ENCODE measurements at regions not wholly inside any gene's neighbourhood (a gene's known extent, or its start where the extent isn't known, plus 50 kb on each side); places are given as distances from the start of the nearest gene placed in this dataset.

- DNase-seq (ENCODE audit: low read depth) = no peak
- H3K4me3 ChIP-seq (ENCODE audit: low read length) = no peak overlapping the region
- TF ChIP-seq CTCF (IDR thresholded peaks at IDR 0.05; ENCODE audit: insufficient read depth, low read depth, low read length, missing control alignments) = no peak
Measured at GRCh38 chr3:105210141-105210540, 156.6 kb upstream of the ALCAM start.

GRCh38 chr3:105214590-105214989, 152.1 kb upstream of the ALCAM start:
- DNase-seq (ENCODE audit: low read depth) = peak; percentile 39

GRCh38 chr3:105222568-105223093, 144.1 kb upstream of the ALCAM start:
- H3K4me3 ChIP-seq (ENCODE audit: low read length) = no peak overlapping the region
- TF ChIP-seq CTCF (IDR thresholded peaks at IDR 0.05; ENCODE audit: insufficient read depth, low read depth, low read length, missing control alignments) = no peak
- DNase-seq (ENCODE audit: low read depth) = no peak

More at GRCh38 chr3:105214590-105214989, 152.1 kb upstream of the ALCAM start:
- no peak overlapping the region for H3K4me3 ChIP-seq (ENCODE audit: low read length)
- no peak for TF ChIP-seq CTCF (IDR thresholded peaks at IDR 0.05; ENCODE audit: insufficient read depth, low read depth, low read length, missing control alignments)

- no peak for TF ChIP-seq CTCF (IDR thresholded peaks at IDR 0.05; ENCODE audit: insufficient read depth, low read depth, low read length, missing control alignments)
- DNase-seq (ENCODE audit: low read depth) = no peak
- no peak overlapping the region for H3K4me3 ChIP-seq (ENCODE audit: low read length)
Measured at GRCh38 chr3:105223815-105224214, 142.9 kb upstream of the ALCAM start.

GRCh38 chr3:105228696-105229095, 138.0 kb upstream of the ALCAM start:
- H3K4me3 ChIP-seq (ENCODE audit: low read length) = no peak overlapping the region
- TF ChIP-seq CTCF (IDR thresholded peaks at IDR 0.05; ENCODE audit: insufficient read depth, low read depth, low read length, missing control alignments) = no peak
- peak; percentile 79 for DNase-seq (ENCODE audit: low read depth)

- no peak overlapping the region for H3K4me3 ChIP-seq (ENCODE audit: low read length)
- peak; percentile 23 for DNase-seq (ENCODE audit: low read depth)
- TF ChIP-seq CTCF (IDR thresholded peaks at IDR 0.05; ENCODE audit: insufficient read depth, low read depth, low read length, missing control alignments) = no peak
Measured at GRCh38 chr3:105232553-105232952, 134.2 kb upstream of the ALCAM start.

GRCh38 chr3:105233010-105233409, 133.7 kb upstream of the ALCAM start:
- no peak overlapping the region for H3K4me3 ChIP-seq (ENCODE audit: low read length)
- no peak for TF ChIP-seq CTCF (IDR thresholded peaks at IDR 0.05; ENCODE audit: insufficient read depth, low read depth, low read length, missing control alignments)
- peak; percentile 57 for DNase-seq (ENCODE audit: low read depth)
